Calu3 (cell line): ENCODE measurements at regions not wholly inside any gene's neighbourhood (a gene's known extent, or its start where the extent isn't known, plus 50 kb on each side); places are given as distances from the start of the nearest gene placed in this dataset.

Experiments used
- BruUV-seq: library from RNA; stranded (reverse); fragments of 400-500 nt; replicated peaks from 2 replicates; lab custom pipeline; 2021; lab: Mats Ljungman, UMichigan
- CTCF ChIA-PET: fragments of 300-600 bp; sonication (Branson Sonifier 250); formaldehyde crosslinking; loops from one replicate; lab custom pipeline; 2022; ENCODE audit warnings: antibody characterized with exemption; lab: Charles Lee
- DNase-seq: peaks from one replicate; pipeline ENCODE4 v3.0.0; 2022
- H3K27ac Mint-ChIP-seq: one replicate; pipeline ENCODE4 v1.8.0; 2022; ENCODE audit warnings: mixed read lengths; ENCODE audit not compliant: unreplicated experiment
- H3K27me3 Mint-ChIP-seq: one replicate; pipeline ENCODE4 v1.8.0; 2022; ENCODE audit warnings: mixed read lengths; ENCODE audit not compliant: unreplicated experiment
- H3K36me3 Mint-ChIP-seq: one replicate; pipeline ENCODE4 v1.8.0; 2022; ENCODE audit warnings: mild to moderate bottlenecking, moderate library complexity, mixed read lengths; ENCODE audit not compliant: insufficient read depth, unreplicated experiment
- H3K4me1 Mint-ChIP-seq: one replicate; pipeline ENCODE4 v1.8.0; 2022; ENCODE audit warnings: mild to moderate bottlenecking, low read depth, mixed read lengths; ENCODE audit not compliant: unreplicated experiment
- H3K4me3 Mint-ChIP-seq: one replicate; pipeline ENCODE4 v1.8.0; 2022; ENCODE audit warnings: mild to moderate bottlenecking, low read depth, moderate library complexity, mixed read lengths; ENCODE audit not compliant: unreplicated experiment
- H3K9me3 Mint-ChIP-seq: one replicate; pipeline ENCODE4 v1.8.0; 2022; ENCODE audit warnings: low read depth, mixed read lengths; ENCODE audit not compliant: unreplicated experiment
- intact Hi-C: fragments of 100-400 bp; cut with micrococcal nuclease; formaldehyde crosslinking; loops from one replicate; pipeline ENCODE4 v1.10.0; 2022; ENCODE audit not compliant: unreplicated experiment
- TF ChIP-seq, protein P1 (sequence below): fragments of 200-600 bp; IDR thresholded peaks from one replicate; pipeline ENCODE4 v1.8.0; 2022; ENCODE audit warnings: antibody characterized with exemption; ENCODE audit not compliant: unreplicated experiment

DNA sequence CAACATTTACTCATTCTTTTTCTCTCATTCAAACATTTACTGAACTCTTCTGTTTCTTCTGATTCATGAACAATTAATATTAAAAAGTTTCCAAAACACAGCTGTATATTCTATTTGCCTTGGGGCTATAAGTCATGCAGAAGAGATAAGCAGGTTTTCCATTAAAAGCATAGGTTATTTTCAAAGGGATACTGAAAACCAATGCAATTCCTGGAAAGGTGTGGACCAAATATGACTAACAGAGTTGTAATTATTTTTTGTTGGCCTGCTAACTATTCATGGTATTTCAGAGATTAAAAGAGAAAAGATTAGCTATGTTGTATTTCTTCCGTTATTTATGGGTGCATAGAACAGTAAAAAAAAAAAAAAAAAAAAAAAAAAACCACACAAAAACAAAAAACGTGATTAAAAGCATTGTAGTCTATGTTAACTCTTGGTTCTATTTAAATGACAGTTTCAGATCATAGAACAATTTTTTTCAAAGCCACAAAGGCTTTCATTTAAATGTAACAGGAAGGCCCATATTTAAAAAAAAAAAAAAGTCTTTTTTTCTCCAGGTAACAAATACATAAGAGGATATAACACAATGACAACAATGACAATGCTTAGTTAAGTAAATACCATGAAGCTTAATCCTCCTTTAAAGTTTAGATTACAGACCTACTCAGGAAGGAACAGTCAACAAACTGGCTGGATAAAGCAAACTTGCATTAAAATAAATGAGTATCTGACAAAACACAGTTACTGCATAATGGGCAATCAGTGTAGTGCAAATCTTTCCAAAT, 1042.9 kb downstream of the GATA3 start:
- no peaks in the 10 kb centered on the region for H3K4me1 Mint-ChIP-seq
- H3K36me3 Mint-ChIP-seq, result no peaks in the 10 kb centered on the region
- TF ChIP-seq, protein P1, sequence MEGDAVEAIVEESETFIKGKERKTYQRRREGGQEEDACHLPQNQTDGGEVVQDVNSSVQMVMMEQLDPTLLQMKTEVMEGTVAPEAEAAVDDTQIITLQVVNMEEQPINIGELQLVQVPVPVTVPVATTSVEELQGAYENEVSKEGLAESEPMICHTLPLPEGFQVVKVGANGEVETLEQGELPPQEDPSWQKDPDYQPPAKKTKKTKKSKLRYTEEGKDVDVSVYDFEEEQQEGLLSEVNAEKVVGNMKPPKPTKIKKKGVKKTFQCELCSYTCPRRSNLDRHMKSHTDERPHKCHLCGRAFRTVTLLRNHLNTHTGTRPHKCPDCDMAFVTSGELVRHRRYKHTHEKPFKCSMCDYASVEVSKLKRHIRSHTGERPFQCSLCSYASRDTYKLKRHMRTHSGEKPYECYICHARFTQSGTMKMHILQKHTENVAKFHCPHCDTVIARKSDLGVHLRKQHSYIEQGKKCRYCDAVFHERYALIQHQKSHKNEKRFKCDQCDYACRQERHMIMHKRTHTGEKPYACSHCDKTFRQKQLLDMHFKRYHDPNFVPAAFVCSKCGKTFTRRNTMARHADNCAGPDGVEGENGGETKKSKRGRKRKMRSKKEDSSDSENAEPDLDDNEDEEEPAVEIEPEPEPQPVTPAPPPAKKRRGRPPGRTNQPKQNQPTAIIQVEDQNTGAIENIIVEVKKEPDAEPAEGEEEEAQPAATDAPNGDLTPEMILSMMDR, result no peak
- BruUV-seq, result no TSS peak
- CTCF ChIA-PET, result interaction anchor here (0.6 kb wide), 1 partner anchor 1370 kb away, joined by 3 read pairs; no protein-coding TSS in a partner anchor
- H3K4me3 Mint-ChIP-seq, result no peak overlapping the region
- intact Hi-C loops, result no loop called here
- DNase-seq, result no peak
- no peaks in the 10 kb centered on the region for H3K27me3 Mint-ChIP-seq
- H3K27ac Mint-ChIP-seq, result no peak overlapping the region
- no peaks in the 10 kb centered on the region for H3K9me3 Mint-ChIP-seq

DNA sequence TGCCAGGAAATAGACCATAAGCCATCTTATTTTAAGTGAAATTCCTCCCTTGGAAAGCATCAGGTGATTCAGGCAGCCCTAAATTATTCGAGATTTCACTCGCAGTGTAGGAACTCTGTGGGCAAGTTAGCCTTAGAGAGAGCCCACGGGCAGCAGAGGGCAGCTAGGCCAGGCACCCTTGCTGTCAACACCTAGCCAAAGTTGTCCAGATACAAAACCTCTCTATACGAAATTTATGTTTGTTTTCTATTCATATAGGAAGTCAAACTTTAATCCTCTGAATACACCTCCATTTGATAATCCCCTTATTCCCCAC, 1043.5 kb downstream of the GATA3 start:
- no peak for DNase-seq
- Mint-ChIP-seq H3K4me1 (no peaks in the 10 kb centered on the region), H3K4me3 (no peak overlapping the region), H3K27ac (no peak overlapping the region), H3K9me3 (no peaks in the 10 kb centered on the region), H3K27me3 (no peaks in the 10 kb centered on the region), H3K36me3 (no peaks in the 10 kb centered on the region)
- CTCF ChIA-PET, result interaction anchor here (0.6 kb wide), 1 partner anchor 1370 kb away, joined by 3 read pairs; no protein-coding TSS in a partner anchor
- intact Hi-C loops, result no loop called here
- TF ChIP-seq, protein P1, result no peak
- BruUV-seq, result no TSS peak

DNA sequence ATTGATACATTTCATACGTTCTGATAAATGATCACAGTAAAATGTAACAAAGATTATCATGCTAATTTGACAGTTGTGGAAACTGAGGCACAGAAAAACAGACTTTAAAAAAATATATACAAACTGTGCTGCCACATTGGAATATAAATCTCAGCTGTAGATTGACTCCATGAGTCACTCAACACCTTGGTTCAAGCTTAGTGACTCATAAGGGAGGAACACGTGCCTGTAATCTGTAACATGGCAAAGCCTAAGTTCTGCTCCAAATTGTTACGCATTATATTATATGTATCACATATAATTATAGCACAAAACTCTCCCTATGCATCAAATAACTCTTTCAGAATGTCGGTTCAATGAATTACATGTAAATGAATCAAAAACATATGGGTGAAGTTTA, 1047.5 kb downstream of the GATA3 start:
- H3K9me3 Mint-ChIP-seq, result no peaks in the 10 kb centered on the region
- H3K27ac Mint-ChIP-seq, result no peak overlapping the region
- CTCF ChIA-PET, result no interaction called here
- no peaks in the 10 kb centered on the region for H3K27me3 Mint-ChIP-seq
- H3K4me3 Mint-ChIP-seq, result no peak overlapping the region
- intact Hi-C loops, result no loop called here
- no peak for DNase-seq
- no peaks in the 10 kb centered on the region for H3K4me1 Mint-ChIP-seq
- BruUV-seq, result no TSS peak
- H3K36me3 Mint-ChIP-seq, result no peaks in the 10 kb centered on the region
- TF ChIP-seq, protein P1, result no peak

DNA sequence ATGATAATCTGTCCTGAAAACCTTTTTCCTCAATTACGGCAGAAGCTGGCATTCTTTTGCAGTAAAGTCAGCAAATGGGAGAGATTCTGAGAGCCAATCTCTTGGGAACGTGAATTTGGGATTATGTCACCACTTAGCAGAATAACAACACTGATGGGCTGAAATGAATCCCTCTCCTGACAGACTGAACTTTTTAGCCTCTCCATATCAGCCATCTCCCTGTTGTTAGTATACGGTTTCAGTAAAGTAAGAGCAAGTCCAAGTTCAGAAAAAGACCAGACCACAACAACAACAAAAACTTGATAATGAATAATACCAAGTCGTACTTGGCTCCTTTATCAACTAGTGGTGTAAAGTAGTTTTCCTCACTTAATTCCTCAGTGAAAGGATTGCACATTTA, 1048.8 kb downstream of the GATA3 start:
- H3K9me3 Mint-ChIP-seq, result no peaks in the 10 kb centered on the region
- no peaks in the 10 kb centered on the region for H3K36me3 Mint-ChIP-seq
- CTCF ChIA-PET, result no interaction called here
- H3K27me3 Mint-ChIP-seq, result no peaks in the 10 kb centered on the region
- BruUV-seq, result no TSS peak
- TF ChIP-seq, protein P1, result no peak
- no peak overlapping the region for H3K4me3 Mint-ChIP-seq
- H3K27ac Mint-ChIP-seq, result no peak overlapping the region
- intact Hi-C loops, result no loop called here
- no peak for DNase-seq
- no peaks in the 10 kb centered on the region for H3K4me1 Mint-ChIP-seq
